AG10803 (cell line): ENCODE measurements at regions not wholly inside any gene's neighbourhood (a gene's known extent, or its start where the extent isn't known, plus 50 kb on each side); places are given as distances from the start of the nearest gene placed in this dataset.
"Not testable (repeated sequence)": the region's sequence is repeated elsewhere in the genome, so short reads cannot be mapped to it uniquely, and the experiment has no call there.

Source experiments
- DNase-seq: peaks from one replicate; pipeline ENCODE4 v3.0.0; 2010; ENCODE audit warnings: low read depth
- H3K4me3 ChIP-seq: 2 replicates; pipeline ENCODE4 v1.5.1; 2011; ENCODE audit warnings: mild to moderate bottlenecking, low read length, control low read depth
- CTCF ChIP-seq: conservative IDR thresholded peaks from 2 replicates; pipeline ENCODE4 v1.5.1; 2011; ENCODE audit warnings: mild to moderate bottlenecking, low read length, control low read depth, inconsistent platforms

- no peak for DNase-seq
- H3K4me3 ChIP-seq: no peak overlapping the region
- no peak for TF ChIP-seq CTCF
Observed at GRCh38 chr20:24850176-24850575, 98.9 kb upstream of the CST7 start.

DNA sequence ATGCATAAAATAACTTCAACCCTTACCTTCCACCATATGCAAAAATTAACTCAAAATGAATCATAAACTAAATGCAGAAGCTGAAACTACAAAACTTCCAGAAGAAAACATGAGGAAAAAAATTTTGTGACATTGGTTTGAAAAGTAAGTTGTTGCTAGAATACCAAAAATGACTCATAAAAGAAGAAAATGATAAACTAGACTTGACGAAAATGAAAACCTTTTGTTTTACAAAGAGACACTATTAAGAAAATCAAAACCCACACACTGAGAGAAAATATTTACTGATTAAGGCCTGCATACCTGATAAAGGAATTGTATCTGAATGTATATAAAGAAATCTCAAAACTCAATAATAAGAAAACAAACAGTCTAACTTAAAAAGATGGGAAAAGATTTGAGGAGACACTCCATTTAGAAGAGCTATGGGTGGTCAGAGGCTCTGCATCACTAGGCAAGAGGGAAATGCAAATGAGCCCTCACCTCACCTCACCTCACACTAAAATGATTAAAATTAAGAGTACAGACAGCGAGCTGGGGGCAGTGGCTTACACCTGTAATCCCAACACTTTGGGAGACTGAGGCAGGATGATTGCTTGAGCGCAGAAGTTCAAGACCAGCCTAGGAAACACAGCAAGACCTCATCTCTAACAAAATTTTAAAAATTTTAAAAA, 97.6 kb upstream of the CST7 start:
- no peak for TF ChIP-seq CTCF
- H3K4me3 ChIP-seq: no peak overlapping the region
- DNase-seq: no peak

- DNase-seq: no peak
- no peak for TF ChIP-seq CTCF
- no peak overlapping the region for H3K4me3 ChIP-seq
Observed at GRCh38 chr20:24853916-24854315, 95.2 kb upstream of the CST7 start.

DNA sequence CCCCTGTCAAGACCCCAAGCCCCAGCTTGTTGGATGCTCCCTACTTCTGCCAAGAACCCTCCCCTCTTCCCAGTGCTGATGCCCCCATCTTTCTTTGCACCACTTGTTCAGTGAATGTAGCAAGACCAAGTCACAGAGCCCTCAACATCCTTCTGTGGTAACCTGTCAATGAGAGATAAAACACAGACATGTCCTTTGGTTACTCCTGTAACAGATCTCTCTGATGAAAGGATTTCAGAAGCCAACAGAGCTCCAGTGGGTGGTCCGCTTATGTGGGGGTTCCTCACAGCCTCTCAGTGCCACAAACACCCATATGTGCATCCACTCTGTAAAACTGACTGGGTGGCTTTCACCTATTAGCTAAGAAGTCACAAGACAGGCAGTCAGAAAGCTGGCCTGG, 93.2 kb upstream of the CST7 start:
- DNase-seq: no peak
- TF ChIP-seq CTCF: no peak
- H3K4me3 ChIP-seq: no peak overlapping the region

GRCh38 chr20:24858500-24858899, 90.6 kb upstream of the CST7 start:
- not testable (repeated sequence) for H3K4me3 ChIP-seq, DNase-seq

GRCh38 chr20:24859539-24859938, 89.5 kb upstream of the CST7 start:
- DNase-seq: no peak
- no peak overlapping the region for H3K4me3 ChIP-seq
- no peak for TF ChIP-seq CTCF

DNA sequence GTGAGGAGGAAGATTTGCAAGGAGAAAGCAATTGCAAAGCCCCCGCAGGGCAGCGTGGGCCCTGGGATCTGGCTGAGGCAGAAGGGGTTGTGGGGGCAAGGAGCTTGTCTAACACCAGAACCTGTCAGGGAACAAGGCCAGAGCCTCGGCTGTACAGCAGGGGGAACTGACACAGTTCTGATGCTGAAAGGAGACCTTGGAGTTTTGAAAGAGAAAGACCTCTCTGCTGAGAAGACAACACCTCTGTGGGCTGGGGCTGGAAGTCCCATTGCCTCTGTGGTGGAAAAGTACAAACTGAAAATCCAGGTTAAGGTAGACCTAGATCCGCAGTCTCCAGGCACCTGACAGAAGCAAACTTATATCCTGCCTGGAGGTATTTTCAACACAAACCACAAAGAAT, 86.9 kb upstream of the CST7 start:
- no peak for TF ChIP-seq CTCF
- H3K4me3 ChIP-seq: no peak overlapping the region
- DNase-seq: no peak

DNA sequence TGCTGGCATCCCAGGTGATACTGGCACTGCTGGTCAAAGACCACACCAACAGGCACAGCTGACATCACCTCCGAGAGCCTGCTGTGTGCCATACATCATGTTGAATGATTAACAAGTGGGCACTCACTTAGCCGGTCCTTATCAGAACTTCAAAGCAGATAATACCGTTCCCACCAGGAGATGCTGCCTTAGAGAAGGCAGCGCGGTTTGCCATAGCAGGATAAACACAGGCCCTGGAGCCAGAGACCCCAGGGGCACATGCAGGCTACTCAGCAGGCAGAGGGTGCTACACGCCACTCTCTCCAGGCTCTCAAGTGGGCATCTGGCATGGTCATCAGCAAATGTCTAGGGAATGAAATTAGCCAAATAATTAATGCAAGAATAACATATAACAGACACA, 86.5 kb upstream of the CST7 start:
- no peak for TF ChIP-seq CTCF
- DNase-seq: no peak
- H3K4me3 ChIP-seq: no peak overlapping the region
